ENCODE measurements at regions not wholly inside any gene's neighbourhood (a gene's known extent, or its start where the extent isn't known, plus 50 kb on each side); places are given as distances from the start of the nearest gene placed in this dataset.

GRCh38 chr12:131444220-131445164 is 266.4 kb upstream of the SFSWAP start:
- no peak for TF ChIP-seq GATA2 (IDR thresholded peaks at IDR 0.05; ENCODE audit: low read depth, low read length)
- no peak for TF ChIP-seq GATA3 (IDR thresholded peaks at IDR 0.05; ENCODE audit: low read depth, low read length)
